Right lobe of liver (tissue), 6 donors: ENCODE measurements at regions not wholly inside any gene's neighbourhood (a gene's known extent, or its start where the extent isn't known, plus 50 kb on each side); places are given as distances from the start of the nearest gene placed in this dataset.

Experiments used
- ATAC-seq, 4 donors: fragments of 200-7000 bp; cut with Tn5 transposase; one replicate each; pipeline ENCODE4 v1.9.1; 2020; ENCODE audit warnings: mild to moderate bottlenecking in 4 of 4, moderate library complexity in 4 of 4
- DNase-seq, 3 donors: peaks; one replicate each; pipeline ENCODE4 v3.0.0-alpha.2; 2020
- H3K27ac ChIP-seq, 3 donors: fragments of 200-600 bp; one replicate each; pipeline ENCODE4 v1.8.0; 2022
- H3K27me3 ChIP-seq, 2 donors: fragments of 200-600 bp; one replicate each; pipeline ENCODE4 v1.8.0; 2022
- H3K36me3 ChIP-seq, 4 donors: fragments of 200-600 bp; sonication (generic) in 1 of 4; one replicate each; pipeline versions ENCODE4 v1.5.1 to v1.8.0; 2017 to 2022; ENCODE audit warnings: control low read depth in 1 of 4
- H3K4me1 ChIP-seq, 4 donors: fragments of 200-600 bp; sonication (generic) in 1 of 4; one replicate each; pipeline versions ENCODE4 v1.5.1 to v1.8.0; 2017 to 2022; ENCODE audit warnings: control low read depth in 1 of 4
- H3K4me3 ChIP-seq, 3 donors: fragments of 200-600 bp; one replicate each; pipeline ENCODE4 v1.8.0; 2022
- H3K9me3 ChIP-seq, 4 donors: fragments of 200-600 bp; sonication (generic) in 1 of 4; one replicate each; pipeline versions ENCODE4 v1.5.1 to v1.8.0; 2017 to 2022; ENCODE audit warnings: control low read depth in 1 of 4
- CTCF ChIP-seq, 4 donors: fragments of 200-600 bp in 3 of 4; fragments of 450-650 bp in 1 of 4; IDR thresholded peaks; one replicate each; pipeline versions ENCODE4 v1.5.1 to v1.8.0; 2016 to 2022; ENCODE audit warnings: antibody characterized with exemption in 4 of 4, mild to moderate bottlenecking in 2 of 4
- POLR2A ChIP-seq: fragments of 450-650 bp; IDR thresholded peaks from one replicate; pipeline ENCODE4 v1.6.1; 2017; ENCODE audit warnings: antibody characterized with exemption, mild to moderate bottlenecking
- WGBS: methylation state at CpG from one replicate; pipeline ENCODE4 v1.1.6; 2018; ENCODE audit warnings: low coverage, low lambda C conversion rate; ENCODE audit not compliant: insufficient coverage; ENCODE audit errors: missing lambda C conversion rate; 5-methylcytosine and 5-hydroxymethylcytosine counted together
- intact Hi-C, 2 donors: fragments of 100-400 bp; cut with DNase I; formaldehyde crosslinking; loops; one replicate each; pipeline versions ENCODE4 v1.11.2 to v1.14.1; 2022
- donor health status: DM: no; HTN: yes; CAD: no.
- donor health status: DM: no; HTN: no; CAD: no.
- donor health status: DM: no; HTN: no; CAD: no.
- donor health status: DM: no; HTN: yes; CAD: no.
- donor health status: DM: no; HTN: yes; CAD: no.

GRCh38 chr2:195579776-195580555 lies 77.1 kb upstream of the SLC39A10 start:
- ATAC-seq = peak in 3 of 4 donors; percentile 20 to 49 (median 40)
- intact Hi-C loops = loop anchor here in 1 of 2 donors (5.0 to 10.0 kb wide), 2 partner anchors 65 to 82 kb away; no protein-coding TSS in a partner anchor
- 27% methylated on average over 2 of the region's 2 CpGs for WGBS

GRCh38 chr2:195575879-195576401 lies 81.1 kb upstream of the SLC39A10 start:
- ATAC-seq = peak; percentile 75 to 92 (median 80)
- WGBS = 17% methylated on average over 4 of the region's 4 CpGs
- no peak for DNase-seq

More at GRCh38 chr2:195579776-195580555, 77.1 kb upstream of the SLC39A10 start:
- no peaks in the 10 kb centered on the region for H3K36me3 ChIP-seq
- DNase-seq = no peak
- TF ChIP-seq POLR2A = no peak
- no peak for TF ChIP-seq CTCF (IDR thresholded peaks at IDR 0.05)
- H3K27ac ChIP-seq = no peak overlapping the region
- no peaks in the 10 kb centered on the region for H3K27me3 ChIP-seq
- H3K4me3 ChIP-seq = no peak overlapping the region
- no peaks in the 10 kb centered on the region for H3K4me1 ChIP-seq
- no peaks in the 10 kb centered on the region for H3K9me3 ChIP-seq

GRCh38 chr2:195575016-195575415 lies 82.0 kb upstream of the SLC39A10 start:
- TF ChIP-seq POLR2A (no peak), CTCF (IDR thresholded peaks at IDR 0.05) (no peak)
- no peaks in the 10 kb centered on the region for H3K4me1 ChIP-seq
- no peak for ATAC-seq
- H3K27ac ChIP-seq = no peak overlapping the region
- H3K4me3 ChIP-seq = no peak overlapping the region
- intact Hi-C loops = loop anchor here in 1 of 2 donors (5.0 kb wide), 1 partner anchor 87 kb away; no protein-coding TSS in a partner anchor
- H3K27me3 ChIP-seq = no peaks in the 10 kb centered on the region
- 78% methylated on average over 2 of the region's 2 CpGs for WGBS
- no peaks in the 10 kb centered on the region for H3K36me3 ChIP-seq
- DNase-seq = no peak
- H3K9me3 ChIP-seq = no peaks in the 10 kb centered on the region

More at GRCh38 chr2:195575879-195576401, 81.1 kb upstream of the SLC39A10 start:
- H3K4me3 ChIP-seq = no peak overlapping the region
- H3K9me3 ChIP-seq = no peaks in the 10 kb centered on the region
- intact Hi-C loops = loop anchor here in 1 of 2 donors (5.0 kb wide), 1 partner anchor 86 kb away; no protein-coding TSS in a partner anchor
- no peak overlapping the region for H3K27ac ChIP-seq
- H3K4me1 ChIP-seq = no peaks in the 10 kb centered on the region
- H3K36me3 ChIP-seq = no peaks in the 10 kb centered on the region
- TF ChIP-seq CTCF (IDR thresholded peaks at IDR 0.05) (peak in 3 of 4 donors; percentile 22 to 49 (median 40)), POLR2A (no peak)
- no peaks in the 10 kb centered on the region for H3K27me3 ChIP-seq

GRCh38 chr2:195574312-195574711 lies 82.7 kb upstream of the SLC39A10 start:
- Histone ChIP-seq H3K9me3 (no peaks in the 10 kb centered on the region), H3K36me3 (no peaks in the 10 kb centered on the region), H3K27ac (no peak overlapping the region), H3K4me1 (no peaks in the 10 kb centered on the region), H3K4me3 (no peak overlapping the region), H3K27me3 (no peaks in the 10 kb centered on the region)
- no peak for TF ChIP-seq CTCF (IDR thresholded peaks at IDR 0.05)
- no peak for TF ChIP-seq POLR2A
- no peak for DNase-seq
- intact Hi-C loops = no loop called here
- WGBS = 56% methylated on average over 3 of the region's 3 CpGs
- ATAC-seq = peak in 2 of 4 donors; percentile 27 to 41
